ENCODE measurements at regions not wholly inside any gene's neighbourhood (a gene's known extent, or its start where the extent isn't known, plus 50 kb on each side); places are given as distances from the start of the nearest gene placed in this dataset.

GRCh38 chr4:163606896-163607691 is 112.6 kb downstream of the TMA16 start:
- H3K27me3 Mint-ChIP-seq (ENCODE audit: insufficient read depth) = no peaks in the 10 kb centered on the region
- Histone ChIP-seq H3K4me1 (ENCODE audit: control insufficient read depth, insufficient read depth, low read length) (no peaks in the 10 kb centered on the region), H3K36me3 (ENCODE audit: control insufficient read depth, insufficient read depth, low read length) (no peaks in the 10 kb centered on the region), H3K27me3 (ENCODE audit: control insufficient read depth, insufficient read depth, low read length, poor library complexity, severe bottlenecking) (no peaks in the 10 kb centered on the region), H3K9ac (ENCODE audit: extremely low read depth, low read length, poor library complexity, severe bottlenecking) (no peak overlapping the region), H3K9me3 (ENCODE audit: control insufficient read depth, low read length) (no peaks in the 10 kb centered on the region), H3K4me3 (ENCODE audit: low read length) (no peak overlapping the region), H3K27ac (ENCODE audit: low read depth, low read length) (no peak overlapping the region)
- no peak overlapping the region for H3K4me3 Mint-ChIP-seq
- TF ChIP-seq, protein P1, sequence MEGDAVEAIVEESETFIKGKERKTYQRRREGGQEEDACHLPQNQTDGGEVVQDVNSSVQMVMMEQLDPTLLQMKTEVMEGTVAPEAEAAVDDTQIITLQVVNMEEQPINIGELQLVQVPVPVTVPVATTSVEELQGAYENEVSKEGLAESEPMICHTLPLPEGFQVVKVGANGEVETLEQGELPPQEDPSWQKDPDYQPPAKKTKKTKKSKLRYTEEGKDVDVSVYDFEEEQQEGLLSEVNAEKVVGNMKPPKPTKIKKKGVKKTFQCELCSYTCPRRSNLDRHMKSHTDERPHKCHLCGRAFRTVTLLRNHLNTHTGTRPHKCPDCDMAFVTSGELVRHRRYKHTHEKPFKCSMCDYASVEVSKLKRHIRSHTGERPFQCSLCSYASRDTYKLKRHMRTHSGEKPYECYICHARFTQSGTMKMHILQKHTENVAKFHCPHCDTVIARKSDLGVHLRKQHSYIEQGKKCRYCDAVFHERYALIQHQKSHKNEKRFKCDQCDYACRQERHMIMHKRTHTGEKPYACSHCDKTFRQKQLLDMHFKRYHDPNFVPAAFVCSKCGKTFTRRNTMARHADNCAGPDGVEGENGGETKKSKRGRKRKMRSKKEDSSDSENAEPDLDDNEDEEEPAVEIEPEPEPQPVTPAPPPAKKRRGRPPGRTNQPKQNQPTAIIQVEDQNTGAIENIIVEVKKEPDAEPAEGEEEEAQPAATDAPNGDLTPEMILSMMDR (conservative IDR thresholded peaks at IDR 0.05) = no peak
- peaks cover 3% of the 10 kb centered on the region for H3K4me1 Mint-ChIP-seq
- DNase-seq = no peak
- no peak overlapping the region for H3K27ac Mint-ChIP-seq
- WGBS, 2 experiments (ENCODE audit: insufficient coverage in 1 of 2, insufficient read length in 1 of 2) = 100% methylated on average over 1 of the region's 2 CpGs; no CpG with 5 or more reads in 1 of the 2 experiments
- no peaks in the 10 kb centered on the region for H3K36me3 Mint-ChIP-seq (ENCODE audit: low read depth)
- H3K9me3 Mint-ChIP-seq = no peaks in the 10 kb centered on the region

DNA sequence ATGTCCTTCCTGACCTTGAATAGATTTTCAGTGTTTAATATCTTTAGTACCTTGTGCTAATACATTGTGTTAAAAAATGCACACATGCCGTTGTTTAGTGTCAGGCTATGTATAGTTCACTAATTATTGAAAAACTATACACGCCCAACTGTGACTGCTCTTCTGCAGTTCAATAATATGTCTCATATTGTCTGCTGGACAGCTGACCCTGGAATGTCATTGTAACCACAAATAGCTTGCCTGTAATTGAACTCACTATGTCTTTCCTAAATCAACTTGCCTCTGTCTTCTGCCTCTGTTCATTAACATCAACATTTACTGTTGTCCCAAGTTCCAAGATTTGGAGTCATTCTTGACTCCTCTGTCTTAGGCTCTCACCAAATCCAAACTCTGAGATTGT is 114.5 kb downstream of the TMA16 start:
- H3K36me3 Mint-ChIP-seq (ENCODE audit: low read depth) = no peaks in the 10 kb centered on the region
- Histone ChIP-seq H3K36me3 (ENCODE audit: control insufficient read depth, insufficient read depth, low read length) (no peaks in the 10 kb centered on the region), H3K9ac (ENCODE audit: extremely low read depth, low read length, poor library complexity, severe bottlenecking) (no peak overlapping the region), H3K4me3 (ENCODE audit: low read length) (no peak overlapping the region), H3K4me1 (ENCODE audit: control insufficient read depth, insufficient read depth, low read length) (no peaks in the 10 kb centered on the region), H3K27ac (ENCODE audit: low read depth, low read length) (no peak overlapping the region), H3K9me3 (ENCODE audit: control insufficient read depth, low read length) (no peaks in the 10 kb centered on the region), H3K27me3 (ENCODE audit: control insufficient read depth, insufficient read depth, low read length, poor library complexity, severe bottlenecking) (no peaks in the 10 kb centered on the region)
- no peak overlapping the region for H3K4me3 Mint-ChIP-seq
- no peaks in the 10 kb centered on the region for H3K9me3 Mint-ChIP-seq
- H3K27ac Mint-ChIP-seq = no peak overlapping the region
- no peaks in the 10 kb centered on the region for H3K27me3 Mint-ChIP-seq (ENCODE audit: insufficient read depth)
- TF ChIP-seq, protein P1 (conservative IDR thresholded peaks at IDR 0.05) = no peak
- DNase-seq = no peak
- 86 to 90% methylated on average over 2 of the region's 2 CpGs for WGBS, 2 experiments (ENCODE audit: insufficient coverage in 1 of 2, insufficient read length in 1 of 2)
- peaks cover 3% of the 10 kb centered on the region for H3K4me1 Mint-ChIP-seq

DNA sequence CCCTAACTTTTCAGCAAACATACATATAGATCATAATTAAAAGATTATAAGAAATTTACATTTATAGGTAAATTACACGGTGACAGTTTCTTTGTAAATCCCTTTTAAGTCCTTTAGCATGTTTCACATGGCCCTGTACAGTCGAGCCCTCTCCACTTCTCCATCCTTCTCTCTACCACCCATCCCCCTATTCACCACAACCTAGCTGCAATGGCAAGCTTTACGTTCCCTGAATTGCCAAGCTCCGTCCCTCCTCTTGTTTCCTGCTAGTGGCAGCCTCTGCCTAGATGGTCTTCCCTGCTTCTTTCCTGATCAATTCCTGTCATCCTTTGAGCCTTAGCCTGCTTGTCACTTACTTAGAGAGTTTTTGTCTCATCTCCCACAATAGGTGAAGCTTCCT is 116.2 kb downstream of the TMA16 start:
- Histone ChIP-seq H3K4me1 (ENCODE audit: control insufficient read depth, insufficient read depth, low read length) (no peaks in the 10 kb centered on the region), H3K36me3 (ENCODE audit: control insufficient read depth, insufficient read depth, low read length) (no peaks in the 10 kb centered on the region), H3K9ac (ENCODE audit: extremely low read depth, low read length, poor library complexity, severe bottlenecking) (no peak overlapping the region), H3K9me3 (ENCODE audit: control insufficient read depth, low read length) (no peaks in the 10 kb centered on the region), H3K27me3 (ENCODE audit: control insufficient read depth, insufficient read depth, low read length, poor library complexity, severe bottlenecking) (no peaks in the 10 kb centered on the region), H3K27ac (ENCODE audit: low read depth, low read length) (no peak overlapping the region), H3K4me3 (ENCODE audit: low read length) (no peak overlapping the region)
- Mint-ChIP-seq H3K4me3 (no peak overlapping the region), H3K36me3 (ENCODE audit: low read depth) (no peaks in the 10 kb centered on the region), H3K27ac (no peak overlapping the region), H3K4me1 (peaks cover 3% of the 10 kb centered on the region), H3K9me3 (no peaks in the 10 kb centered on the region), H3K27me3 (ENCODE audit: insufficient read depth) (no peaks in the 10 kb centered on the region)
- DNase-seq = no peak
- 71 to 84% methylated on average over 2 to 4 of the region's 4 CpGs for WGBS, 2 experiments (ENCODE audit: insufficient coverage in 1 of 2, insufficient read length in 1 of 2)
- TF ChIP-seq, protein P1 (conservative IDR thresholded peaks at IDR 0.05) = no peak
